WI38 (cell line): ENCODE measurements at regions not wholly inside any gene's neighbourhood (a gene's known extent, or its start where the extent isn't known, plus 50 kb on each side); places are given as distances from the start of the nearest gene placed in this dataset.

Experiments used
- H3K4me3 ChIP-seq: 2 replicates; pipeline ENCODE4 v1.5.1; 2011; ENCODE audit warnings: low read depth, mild to moderate bottlenecking, control low read depth, low read length
- TF ChIP-seq, protein P1 (sequence below): IDR thresholded peaks from 2 replicates; pipeline ENCODE4 v1.5.1; 2012; ENCODE audit warnings: low read depth, mild to moderate bottlenecking, control low read depth, low read length

DNA sequence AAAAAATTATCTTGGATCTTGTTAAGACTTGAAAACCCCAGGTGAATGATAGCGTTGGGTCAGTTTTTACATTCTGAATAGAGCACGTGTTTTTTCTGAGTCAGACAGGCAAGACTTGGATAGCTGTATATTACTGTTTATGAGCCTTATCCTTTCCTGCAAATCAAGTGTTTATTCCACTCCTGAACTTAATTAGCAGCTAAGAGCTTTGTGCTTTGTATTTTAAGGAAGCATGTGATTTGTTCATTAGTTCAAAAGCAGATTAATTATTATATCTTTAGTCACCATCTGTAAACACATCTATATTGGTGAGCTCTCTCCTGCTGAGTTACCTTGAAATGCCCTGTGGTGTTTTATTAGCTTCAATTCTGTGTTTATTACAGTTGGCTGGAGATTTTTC is 98.6 kb upstream of the PRPS1L1 start:
- TF ChIP-seq, protein P1, sequence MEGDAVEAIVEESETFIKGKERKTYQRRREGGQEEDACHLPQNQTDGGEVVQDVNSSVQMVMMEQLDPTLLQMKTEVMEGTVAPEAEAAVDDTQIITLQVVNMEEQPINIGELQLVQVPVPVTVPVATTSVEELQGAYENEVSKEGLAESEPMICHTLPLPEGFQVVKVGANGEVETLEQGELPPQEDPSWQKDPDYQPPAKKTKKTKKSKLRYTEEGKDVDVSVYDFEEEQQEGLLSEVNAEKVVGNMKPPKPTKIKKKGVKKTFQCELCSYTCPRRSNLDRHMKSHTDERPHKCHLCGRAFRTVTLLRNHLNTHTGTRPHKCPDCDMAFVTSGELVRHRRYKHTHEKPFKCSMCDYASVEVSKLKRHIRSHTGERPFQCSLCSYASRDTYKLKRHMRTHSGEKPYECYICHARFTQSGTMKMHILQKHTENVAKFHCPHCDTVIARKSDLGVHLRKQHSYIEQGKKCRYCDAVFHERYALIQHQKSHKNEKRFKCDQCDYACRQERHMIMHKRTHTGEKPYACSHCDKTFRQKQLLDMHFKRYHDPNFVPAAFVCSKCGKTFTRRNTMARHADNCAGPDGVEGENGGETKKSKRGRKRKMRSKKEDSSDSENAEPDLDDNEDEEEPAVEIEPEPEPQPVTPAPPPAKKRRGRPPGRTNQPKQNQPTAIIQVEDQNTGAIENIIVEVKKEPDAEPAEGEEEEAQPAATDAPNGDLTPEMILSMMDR = no peak
- H3K4me3 ChIP-seq = no peak overlapping the region

DNA sequence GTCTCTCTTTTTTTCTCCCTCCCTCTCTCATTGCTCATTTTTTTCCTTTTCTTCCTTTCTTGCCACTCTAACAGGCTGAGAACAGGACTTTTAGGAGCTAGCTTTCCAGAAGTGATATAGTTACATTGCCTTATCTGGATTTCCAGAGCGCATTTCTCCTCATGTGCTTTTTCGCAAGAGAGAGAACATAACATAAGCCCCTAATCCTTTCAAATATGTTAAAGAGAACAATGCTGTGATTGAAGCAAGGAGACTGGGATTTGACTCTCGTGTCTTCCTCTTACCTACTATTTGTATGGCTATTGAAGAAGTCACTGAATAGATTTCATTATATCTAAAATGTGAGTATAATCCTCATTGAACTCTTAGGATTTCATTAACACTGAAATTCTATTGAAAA is 101.2 kb upstream of the PRPS1L1 start:
- H3K4me3 ChIP-seq = no peak overlapping the region
- TF ChIP-seq, protein P1 = no peak

DNA sequence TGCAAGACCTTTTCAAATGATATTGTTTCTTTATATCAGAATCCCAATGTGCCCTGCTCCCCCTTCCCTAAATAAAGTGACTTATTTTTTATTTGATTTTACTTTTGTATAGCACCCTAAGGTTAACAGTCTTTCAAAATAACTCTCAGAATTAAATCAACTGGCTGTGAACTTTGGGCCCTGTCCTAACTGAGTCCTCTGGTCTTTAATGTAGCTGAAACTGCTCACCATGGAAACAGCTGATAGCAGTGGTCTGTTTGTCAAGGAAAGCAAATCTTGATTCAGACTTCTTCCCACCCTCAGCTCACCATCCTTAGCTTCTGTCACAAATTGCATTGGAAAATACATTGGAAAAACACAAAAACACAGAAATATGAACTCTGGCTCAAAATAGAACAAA is 105.2 kb upstream of the PRPS1L1 start:
- TF ChIP-seq, protein P1 = no peak
- H3K4me3 ChIP-seq = no peak overlapping the region

DNA sequence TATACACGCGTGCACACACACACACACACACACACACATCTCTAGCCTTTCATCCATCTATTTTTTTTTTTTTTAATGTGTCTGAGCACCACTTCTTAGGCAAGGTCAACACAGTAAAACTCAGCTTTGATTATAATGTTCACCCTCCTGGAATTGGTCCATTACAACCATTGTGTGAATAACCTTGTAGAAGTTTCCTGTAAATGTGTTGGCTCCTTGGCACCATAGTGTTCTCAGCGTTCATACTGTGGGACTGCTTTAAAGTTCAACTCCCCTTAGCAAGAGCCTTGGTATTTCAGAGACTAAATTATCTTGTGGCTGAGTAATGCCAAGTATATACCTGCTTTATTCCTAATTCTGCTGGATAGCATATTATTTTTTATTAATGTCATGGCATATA is 106.3 kb upstream of the PRPS1L1 start:
- TF ChIP-seq, protein P1 = no peak
- H3K4me3 ChIP-seq = no peak overlapping the region

DNA sequence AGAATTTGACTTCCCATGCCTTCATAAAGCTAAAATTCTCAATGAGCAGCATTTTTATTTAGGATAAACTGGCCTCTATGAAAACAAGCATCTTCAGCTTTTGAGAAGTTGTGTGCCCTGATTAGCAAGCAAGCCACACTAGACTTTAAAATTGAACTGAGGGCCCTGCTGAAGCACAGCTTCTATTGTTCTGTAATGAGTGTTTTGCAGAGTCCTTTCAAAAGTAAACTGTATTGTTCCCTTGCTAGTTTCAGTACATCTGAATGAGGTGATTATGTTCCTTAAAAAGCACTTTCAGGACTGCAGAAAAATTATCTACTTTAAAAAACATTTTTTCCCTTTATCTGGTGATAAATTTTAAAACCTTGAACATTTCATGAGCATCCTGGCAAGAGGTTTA is 113.3 kb upstream of the PRPS1L1 start:
- H3K4me3 ChIP-seq = no peak overlapping the region
- TF ChIP-seq, protein P1 = no peak

DNA sequence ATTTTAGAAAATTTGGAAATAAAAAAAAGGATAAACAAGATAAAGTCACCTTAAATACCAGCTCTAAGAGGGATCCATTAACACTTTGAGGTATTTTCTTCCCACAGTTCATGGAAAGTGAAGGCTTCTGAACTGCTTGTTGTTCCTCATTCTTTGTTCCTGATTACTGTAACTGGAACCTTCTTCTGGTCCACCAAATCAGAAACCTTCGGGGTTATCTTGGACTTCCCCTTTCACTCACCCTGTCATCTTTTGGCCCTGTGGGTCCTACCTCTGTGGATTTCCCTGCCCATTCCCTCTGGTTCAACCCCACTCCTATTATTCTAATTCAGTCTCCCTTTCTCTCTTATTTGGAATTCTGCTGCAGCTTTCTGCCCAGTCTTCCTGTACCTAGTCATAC is 116.5 kb upstream of the PRPS1L1 start:
- H3K4me3 ChIP-seq = no peak overlapping the region
- TF ChIP-seq, protein P1 = no peak

DNA sequence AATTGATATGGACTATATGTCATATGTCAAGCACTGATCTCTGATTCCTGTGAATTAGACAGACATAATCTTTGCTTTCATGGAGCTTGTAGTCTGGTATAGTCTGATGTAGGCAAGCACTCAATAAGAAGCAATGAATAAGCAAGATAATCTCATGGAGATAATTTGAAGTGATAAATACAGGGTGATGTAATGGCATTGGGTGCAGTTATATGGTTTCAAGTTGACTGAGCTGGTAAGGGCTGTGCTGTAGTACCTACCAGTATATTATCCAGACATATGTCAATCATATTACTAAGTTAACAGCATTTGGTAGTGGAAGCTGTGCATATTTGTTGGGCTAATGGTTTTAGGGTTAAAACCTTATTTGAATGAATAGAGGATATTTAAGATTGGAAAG is 117.5 kb upstream of the PRPS1L1 start:
- no peak overlapping the region for H3K4me3 ChIP-seq
- TF ChIP-seq, protein P1 = no peak
